NB4 (cell line): ENCODE measurements at regions not wholly inside any gene's neighbourhood (a gene's known extent, or its start where the extent isn't known, plus 50 kb on each side); places are given as distances from the start of the nearest gene placed in this dataset.

Experiments used
- DNase-seq: peaks from one replicate; pipeline ENCODE4 v3.0.0; 2010; ENCODE audit warnings: low read depth
- H3K4me3 ChIP-seq: one replicate; pipeline ENCODE4 v1.5.1; 2011; ENCODE audit warnings: mild to moderate bottlenecking, low read depth, low read length, moderate library complexity
- CTCF ChIP-seq: IDR thresholded peaks from one replicate; pipeline ENCODE4 v1.5.1; 2012; ENCODE audit warnings: low read depth, low read length
- MAX ChIP-seq: IDR thresholded peaks from 2 replicates; pipeline ENCODE4 v1.6.1; 2011; ENCODE audit warnings: low read depth, low read length
- MYC ChIP-seq: IDR thresholded peaks from 2 replicates; pipeline ENCODE4 v1.6.1; 2011; ENCODE audit warnings: low read depth, low read length
- POLR2A ChIP-seq: IDR thresholded peaks from 2 replicates; pipeline ENCODE4 v1.6.1; 2011; ENCODE audit warnings: mild to moderate bottlenecking; ENCODE audit not compliant: insufficient read length; ENCODE audit errors: extremely low read depth

GRCh38 chr15:31887246-31887645, 143.1 kb upstream of the CHRNA7 start:
- no peak overlapping the region for H3K4me3 ChIP-seq
- no peak for TF ChIP-seq POLR2A
- no peak for TF ChIP-seq MAX
- TF ChIP-seq CTCF = no peak
- no peak for TF ChIP-seq MYC
- no peak for DNase-seq

- DNase-seq = no peak
- H3K4me3 ChIP-seq = no peak overlapping the region
- no peak for TF ChIP-seq MAX
- TF ChIP-seq MYC = no peak
- TF ChIP-seq POLR2A = no peak
- TF ChIP-seq CTCF = no peak
These were observed 137.8 kb upstream of the CHRNA7 start for GRCh38 chr15:31892513-31892912.

GRCh38 chr15:31893780-31894179, 136.5 kb upstream of the CHRNA7 start:
- TF ChIP-seq POLR2A (no peak), MAX (no peak), CTCF (no peak), MYC (no peak)
- no peak overlapping the region for H3K4me3 ChIP-seq
- DNase-seq = no peak

GRCh38 chr15:31897746-31898145, 132.6 kb upstream of the CHRNA7 start:
- H3K4me3 ChIP-seq = no peak overlapping the region
- DNase-seq = no peak
- TF ChIP-seq MAX = no peak
- no peak for TF ChIP-seq POLR2A
- no peak for TF ChIP-seq CTCF
- no peak for TF ChIP-seq MYC

- no peak overlapping the region for H3K4me3 ChIP-seq
- no peak for DNase-seq
- TF ChIP-seq MAX (no peak), POLR2A (no peak), MYC (no peak), CTCF (no peak)
These were observed 128.8 kb upstream of the CHRNA7 start for GRCh38 chr15:31901501-31901900.

- no peak overlapping the region for H3K4me3 ChIP-seq
- no peak for DNase-seq
- TF ChIP-seq CTCF = no peak
- no peak for TF ChIP-seq POLR2A
- no peak for TF ChIP-seq MYC
- no peak for TF ChIP-seq MAX
These were observed 125.3 kb upstream of the CHRNA7 start for GRCh38 chr15:31905054-31905453.
